ENCODE measurements at regions not wholly inside any gene's neighbourhood (a gene's known extent, or its start where the extent isn't known, plus 50 kb on each side); places are given as distances from the start of the nearest gene placed in this dataset.

- TF ChIP-seq CTCF (conservative IDR thresholded peaks at IDR 0.05; ENCODE audit: low read depth, low read length), result no peak
- no peak for TF ChIP-seq EZH2 (IDR thresholded peaks at IDR 0.05; ENCODE audit: borderline replicate concordance, low read depth, low read length, poor library complexity, severe bottlenecking)
Observed at GRCh38 chr10:47166405-47166777, 133.6 kb upstream of the GDF10 start.
